ENCODE measurements at regions not wholly inside any gene's neighbourhood (a gene's known extent, or its start where the extent isn't known, plus 50 kb on each side); places are given as distances from the start of the nearest gene placed in this dataset.

DNA sequence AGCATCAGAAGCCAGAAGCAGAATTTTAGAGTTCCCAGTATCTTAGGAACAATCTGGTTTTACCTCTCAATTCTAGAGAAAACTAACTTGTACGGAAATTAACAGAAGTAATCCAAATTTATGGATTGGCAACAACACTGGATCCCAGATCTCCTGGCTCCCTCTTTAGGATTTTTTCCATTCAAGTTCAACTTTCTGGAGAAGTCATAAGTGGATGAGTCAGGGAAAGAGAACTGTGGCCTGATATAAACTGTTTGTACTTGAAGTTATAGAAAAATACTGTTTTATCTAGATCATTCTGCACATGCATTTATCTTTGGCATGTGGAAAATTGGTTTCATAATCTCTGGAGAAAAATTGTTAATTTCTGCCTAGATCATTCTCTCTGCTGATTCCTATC, 380.4 kb downstream of the PCDH7 start:
- 81 to 84% methylated on average over 1 of the region's 1 CpG for WGBS, 2 donors
- Histone ChIP-seq H3K27me3 (no peaks in the 10 kb centered on the region), H3K4me1 (no peaks in the 10 kb centered on the region), H3K36me3 (no peaks in the 10 kb centered on the region), H3K27ac (no peak overlapping the region), H3K9me3 (no peaks in the 10 kb centered on the region), H3K4me3 (no peak overlapping the region)
- no peak for DNase-seq
- no peak for ATAC-seq (ENCODE audit: low FRiP score in 2 of 2)
- TF ChIP-seq POLR2AphosphoS5 (IDR thresholded peaks at IDR 0.05), result no peak
- TF ChIP-seq EP300 (IDR thresholded peaks at IDR 0.05), result no peak
- TF ChIP-seq POLR2A (IDR thresholded peaks at IDR 0.05), result no peak
- TF ChIP-seq, protein P1, sequence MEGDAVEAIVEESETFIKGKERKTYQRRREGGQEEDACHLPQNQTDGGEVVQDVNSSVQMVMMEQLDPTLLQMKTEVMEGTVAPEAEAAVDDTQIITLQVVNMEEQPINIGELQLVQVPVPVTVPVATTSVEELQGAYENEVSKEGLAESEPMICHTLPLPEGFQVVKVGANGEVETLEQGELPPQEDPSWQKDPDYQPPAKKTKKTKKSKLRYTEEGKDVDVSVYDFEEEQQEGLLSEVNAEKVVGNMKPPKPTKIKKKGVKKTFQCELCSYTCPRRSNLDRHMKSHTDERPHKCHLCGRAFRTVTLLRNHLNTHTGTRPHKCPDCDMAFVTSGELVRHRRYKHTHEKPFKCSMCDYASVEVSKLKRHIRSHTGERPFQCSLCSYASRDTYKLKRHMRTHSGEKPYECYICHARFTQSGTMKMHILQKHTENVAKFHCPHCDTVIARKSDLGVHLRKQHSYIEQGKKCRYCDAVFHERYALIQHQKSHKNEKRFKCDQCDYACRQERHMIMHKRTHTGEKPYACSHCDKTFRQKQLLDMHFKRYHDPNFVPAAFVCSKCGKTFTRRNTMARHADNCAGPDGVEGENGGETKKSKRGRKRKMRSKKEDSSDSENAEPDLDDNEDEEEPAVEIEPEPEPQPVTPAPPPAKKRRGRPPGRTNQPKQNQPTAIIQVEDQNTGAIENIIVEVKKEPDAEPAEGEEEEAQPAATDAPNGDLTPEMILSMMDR (IDR thresholded peaks at IDR 0.05), result no peak

DNA sequence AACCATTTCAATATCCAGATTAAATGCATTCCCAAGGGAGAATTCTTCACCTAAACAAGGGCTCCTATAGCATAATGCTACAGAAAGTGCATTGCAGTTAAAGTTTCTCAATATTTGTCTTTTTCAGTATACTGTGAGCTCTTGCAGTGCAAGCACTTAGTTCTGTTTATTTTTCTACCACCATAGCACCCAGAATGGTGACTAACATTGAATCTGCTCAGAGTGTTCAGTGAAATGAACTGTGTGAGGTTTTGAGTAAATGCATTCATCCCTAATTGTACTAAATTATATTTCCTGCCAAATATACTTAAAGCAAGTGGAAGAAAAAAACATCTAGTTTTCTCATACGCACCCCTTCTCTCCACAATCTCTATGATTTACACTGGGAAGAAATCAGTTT, 383.9 kb downstream of the PCDH7 start:
- Histone ChIP-seq H3K36me3 (no peaks in the 10 kb centered on the region), H3K4me3 (no peak overlapping the region), H3K9me3 (no peaks in the 10 kb centered on the region), H3K4me1 (no peaks in the 10 kb centered on the region), H3K27me3 (no peaks in the 10 kb centered on the region), H3K27ac (no peak overlapping the region)
- WGBS, 2 donors, result 78 to 83% methylated on average over 1 of the region's 1 CpG
- TF ChIP-seq POLR2AphosphoS5 (IDR thresholded peaks at IDR 0.05) (no peak), EP300 (IDR thresholded peaks at IDR 0.05) (no peak), POLR2A (IDR thresholded peaks at IDR 0.05) (no peak)
- TF ChIP-seq, protein P1 (IDR thresholded peaks at IDR 0.05), result no peak
- DNase-seq, result no peak
- no peak for ATAC-seq (ENCODE audit: low FRiP score in 2 of 2)

DNA sequence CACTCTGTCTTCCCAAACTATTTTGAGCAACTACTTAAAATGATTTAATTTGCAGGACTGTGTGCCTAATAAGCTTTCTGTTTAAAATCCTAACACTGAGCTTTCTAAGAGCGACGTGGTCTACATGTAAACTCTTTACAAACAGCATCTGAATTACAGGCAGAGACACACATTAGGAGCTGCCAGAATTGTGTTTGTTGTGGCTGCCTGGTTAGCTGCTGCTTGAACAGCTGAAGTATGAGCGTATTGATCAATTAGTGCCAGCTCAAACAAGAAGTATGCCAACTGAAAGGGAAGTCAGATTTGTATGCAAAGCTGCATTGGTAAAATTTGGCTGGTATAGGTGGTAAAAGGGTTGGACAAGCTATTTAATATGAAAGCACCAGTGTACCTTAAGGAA, 384.4 kb downstream of the PCDH7 start:
- no peaks in the 10 kb centered on the region for H3K4me1 ChIP-seq
- H3K4me3 ChIP-seq, result no peak overlapping the region
- ATAC-seq (ENCODE audit: low FRiP score in 2 of 2), result no peak
- H3K36me3 ChIP-seq, result no peaks in the 10 kb centered on the region
- no peak for DNase-seq
- no peaks in the 10 kb centered on the region for H3K27me3 ChIP-seq
- no peaks in the 10 kb centered on the region for H3K9me3 ChIP-seq
- TF ChIP-seq POLR2A (IDR thresholded peaks at IDR 0.05) (no peak), POLR2AphosphoS5 (IDR thresholded peaks at IDR 0.05) (no peak), EP300 (IDR thresholded peaks at IDR 0.05) (no peak)
- TF ChIP-seq, protein P1 (IDR thresholded peaks at IDR 0.05), result no peak
- WGBS, 2 donors, result 57 to 73% methylated on average over 3 of the region's 3 CpGs
- H3K27ac ChIP-seq, result no peak overlapping the region

DNA sequence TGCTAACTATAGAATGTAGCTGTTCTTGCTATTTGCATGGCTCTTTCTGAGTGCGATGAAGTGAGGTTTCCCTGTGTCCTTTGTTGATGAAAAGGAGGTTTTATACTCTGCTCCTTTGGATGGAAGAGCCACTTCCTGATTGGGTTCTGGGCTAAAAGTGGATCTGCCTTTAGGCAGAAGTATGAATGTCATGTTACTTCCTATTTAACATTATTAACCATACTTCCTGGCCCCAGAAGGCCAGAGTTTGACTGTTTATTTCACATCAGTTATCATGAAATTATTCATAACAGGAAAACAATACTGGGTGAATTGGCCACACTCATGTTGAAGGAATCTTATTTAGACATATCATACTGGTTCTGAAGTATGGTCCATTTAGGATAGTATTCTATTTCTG, 386.2 kb downstream of the PCDH7 start:
- no peak for ATAC-seq (ENCODE audit: low FRiP score in 2 of 2)
- no peaks in the 10 kb centered on the region for H3K9me3 ChIP-seq
- H3K36me3 ChIP-seq, result no peaks in the 10 kb centered on the region
- DNase-seq, result no peak
- H3K4me3 ChIP-seq, result no peak overlapping the region
- H3K27me3 ChIP-seq, result no peaks in the 10 kb centered on the region
- H3K4me1 ChIP-seq, result no peaks in the 10 kb centered on the region
- no peak overlapping the region for H3K27ac ChIP-seq
- 55 to 77% methylated on average over 1 of the region's 1 CpG for WGBS, 2 donors
- TF ChIP-seq POLR2AphosphoS5 (IDR thresholded peaks at IDR 0.05) (no peak), POLR2A (IDR thresholded peaks at IDR 0.05) (no peak), EP300 (IDR thresholded peaks at IDR 0.05) (no peak)
- TF ChIP-seq, protein P1 (IDR thresholded peaks at IDR 0.05), result no peak

DNA sequence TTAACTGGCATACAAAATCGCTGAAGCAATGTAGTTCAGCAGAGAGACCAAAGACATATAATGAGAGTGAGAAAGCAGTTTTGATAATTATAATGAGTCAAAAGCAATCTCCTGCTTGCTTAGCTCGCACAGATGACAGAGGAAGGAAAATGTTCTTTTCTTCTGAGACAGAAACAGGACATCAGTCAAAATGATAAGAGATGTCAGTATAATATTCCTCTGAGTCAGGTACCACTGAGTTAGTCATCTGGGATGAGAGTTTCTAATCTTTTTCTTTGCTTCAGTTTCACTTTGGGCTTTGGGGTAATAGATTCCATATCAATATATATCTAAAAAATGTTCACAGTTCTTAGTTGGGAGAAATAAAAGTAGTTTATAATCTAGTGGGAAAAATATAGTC, 387.2 kb downstream of the PCDH7 start:
- no peaks in the 10 kb centered on the region for H3K9me3 ChIP-seq
- no peaks in the 10 kb centered on the region for H3K4me1 ChIP-seq
- H3K27ac ChIP-seq, result no peak overlapping the region
- H3K27me3 ChIP-seq, result no peaks in the 10 kb centered on the region
- no peak overlapping the region for H3K4me3 ChIP-seq
- H3K36me3 ChIP-seq, result no peaks in the 10 kb centered on the region
- DNase-seq (no peak), ATAC-seq (ENCODE audit: low FRiP score in 2 of 2) (no peak)
- WGBS, 2 donors, result 64 to 68% methylated on average over 2 of the region's 2 CpGs
- TF ChIP-seq POLR2AphosphoS5 (IDR thresholded peaks at IDR 0.05) (no peak), POLR2A (IDR thresholded peaks at IDR 0.05) (no peak), EP300 (IDR thresholded peaks at IDR 0.05) (no peak)
- TF ChIP-seq, protein P1 (IDR thresholded peaks at IDR 0.05), result no peak
